B cell (primary cell): ENCODE measurements at regions not wholly inside any gene's neighbourhood (a gene's known extent, or its start where the extent isn't known, plus 50 kb on each side); places are given as distances from the start of the nearest gene placed in this dataset.
"Not testable (repeated sequence)": the region's sequence is repeated elsewhere in the genome, so short reads cannot be mapped to it uniquely, and the experiment has no call there.

ENCODE experiments used
- ATAC-seq: fragments of 200-7000 bp; cut with Tn5 transposase; one replicate; pipeline ENCODE4 v1.10.0; 2021; ENCODE audit warnings: low read depth, mild to moderate bottlenecking, moderate number of reproducible peaks, moderate library complexity
- CTCF ChIA-PET: fragments of 350-600 bp; sonication (Branson Sonifier 250); formaldehyde crosslinking; loops from one replicate; lab custom pipeline; 2021; ENCODE audit warnings: antibody characterized with exemption, inconsistent platforms; lab: Charles Lee
- POLR2A ChIA-PET: fragments of 350-600 bp; sonication (Branson Sonifier 250); formaldehyde crosslinking; loops from one replicate; lab custom pipeline; 2021; ENCODE audit warnings: antibody characterized with exemption; lab: Charles Lee
- DNase-seq: peaks from one replicate; pipeline ENCODE4 v3.0.0; 2013
- H2AFZ ChIP-seq: 2 replicates; pipeline ENCODE4 v1.6.1; 2012; ENCODE audit warnings: mild to moderate bottlenecking, low read depth, low read length; ENCODE audit not compliant: insufficient read depth, poor library complexity, severe bottlenecking
- H3K27ac ChIP-seq, 2 donors: 1 replicate in 1 of 2; 2 replicates in 1 of 2; pipeline ENCODE4 v1.5.1; 2012 to 2013; ENCODE audit warnings: low read length in 2 of 2, mild to moderate bottlenecking in 2 of 2, moderate library complexity in 1 of 2
- H3K27me3 ChIP-seq, 4 experiments: fragments of 200-600 bp in 1 of 4; sonication (generic) in 1 of 4; replicated peaks in 1 of 4; 1 replicate in 2 of 4; 2 replicates in 2 of 4; pipeline versions ENCODE4 v1.6.1 to v1.7.0; 2013 to 2016; ENCODE audit warnings: low read length in 3 of 4, mild to moderate bottlenecking in 2 of 4, mixed read lengths in 1 of 4, moderate library complexity in 1 of 4; ENCODE audit not compliant: insufficient read depth in 4 of 4, control insufficient read depth in 3 of 4; ENCODE audit errors: control extremely low read depth in 1 of 4
- H3K36me3 ChIP-seq, 2 experiments: replicated peaks in 1 of 2; 1 replicate in 1 of 2; 2 replicates in 1 of 2; pipeline versions ENCODE4 v1.6.1 to v1.7.1; 2013; ENCODE audit warnings: low read length in 1 of 2; ENCODE audit not compliant: insufficient read depth in 2 of 2, control insufficient read depth in 1 of 2; ENCODE audit errors: control extremely low read depth in 1 of 2, extremely low read depth in 1 of 2
- H3K4me1 ChIP-seq, 2 donors: fragments of 200-600 bp in 1 of 2; sonication (generic) in 1 of 2; 1 replicate in 1 of 2; 2 replicates in 1 of 2; pipeline versions ENCODE4 v1.5.1 to v1.6.1; 2013 to 2017; ENCODE audit warnings: low read length in 2 of 2; ENCODE audit not compliant: control insufficient read depth in 2 of 2, insufficient read depth in 2 of 2
- H3K4me2 ChIP-seq: replicated peaks from 2 replicates; pipeline ENCODE3; 2012; ENCODE audit warnings: mild to moderate bottlenecking, low read depth, low read length; ENCODE audit not compliant: poor library complexity, severe bottlenecking
- H3K4me3 ChIP-seq, 5 experiments: fragments of 200-600 bp in 1 of 5; sonication (generic) in 1 of 5; 1 replicate in 3 of 5; 2 replicates in 2 of 5; pipeline versions ENCODE4 v1.5.1 to v1.7.0; 2011 to 2016; ENCODE audit warnings: low read length in 4 of 5, mild to moderate bottlenecking in 4 of 5, low read depth in 2 of 5, control low read depth in 1 of 5, moderate library complexity in 1 of 5; ENCODE audit not compliant: insufficient read depth in 1 of 5; ENCODE audit errors: control extremely low read depth in 1 of 5, extremely low read depth in 1 of 5
- H3K79me2 ChIP-seq: fragments of 200-600 bp; sonication (generic); one replicate; pipeline ENCODE4 v1.6.0; 2016; ENCODE audit warnings: low read length; ENCODE audit not compliant: control insufficient read depth, insufficient read depth
- H3K9ac ChIP-seq: fragments of 200-600 bp; sonication (generic); 2 replicates; pipeline ENCODE4 v1.6.1; 2017; ENCODE audit warnings: mild to moderate bottlenecking, low read length, moderate library complexity
- H3K9me3 ChIP-seq, 3 donors: one replicate each; pipeline versions ENCODE4 v1.6.1 to v1.7.1; 2013; ENCODE audit warnings: low read length in 2 of 3; ENCODE audit not compliant: control insufficient read depth in 2 of 3, insufficient read depth in 1 of 3; ENCODE audit errors: control extremely low read depth in 1 of 3
- H4K20me1 ChIP-seq: 2 replicates; pipeline ENCODE4 v1.6.0; 2012; ENCODE audit warnings: mild to moderate bottlenecking, low read length; ENCODE audit not compliant: insufficient read depth, control insufficient read depth, poor library complexity, severe bottlenecking
- H3K27ac Mint-ChIP-seq: one replicate; pipeline ENCODE4 v1.8.0; 2021; ENCODE audit warnings: mixed read lengths
- H3K27me3 Mint-ChIP-seq: one replicate; pipeline ENCODE4 v1.8.0; 2021; ENCODE audit warnings: mixed read lengths
- H3K4me1 Mint-ChIP-seq: one replicate; pipeline ENCODE4 v1.8.0; 2021; ENCODE audit warnings: mixed read lengths
- H3K4me3 Mint-ChIP-seq: one replicate; pipeline ENCODE4 v1.8.0; 2021; ENCODE audit warnings: mixed read lengths
- H3K9me3 Mint-ChIP-seq: one replicate; pipeline ENCODE4 v1.8.0; 2022; ENCODE audit warnings: mixed read lengths; ENCODE audit not compliant: insufficient read depth
- CTCF ChIP-seq: fragments of 200-600 bp; IDR thresholded peaks from one replicate; pipeline ENCODE4 v1.8.0; 2022; ENCODE audit warnings: antibody characterized with exemption, mild to moderate bottlenecking
- EZH2 ChIP-seq: IDR thresholded peaks from 2 replicates; pipeline ENCODE4 v1.6.1; 2012; ENCODE audit warnings: borderline replicate concordance, low read depth, mild to moderate bottlenecking, moderate library complexity, low read length; ENCODE audit not compliant: insufficient read depth, poor library complexity, severe bottlenecking
- WGBS: methylation state at CpG from one replicate; pipeline ENCODE4 v1.1.5; 2013; ENCODE audit warnings: missing lambda C conversion rate; ENCODE audit not compliant: insufficient coverage; 5-methylcytosine and 5-hydroxymethylcytosine counted together
- intact Hi-C: fragments of 100-400 bp; cut with micrococcal nuclease; formaldehyde crosslinking; loops from one replicate; pipeline ENCODE4 v1.10.0; 2022

GRCh38 chr7:96781919-96782318 lies 72.3 kb upstream of the SEM1 start:
- ATAC-seq: no peak
- Histone ChIP-seq H3K4me3 (no peak overlapping the region), H3K4me2 (no peak overlapping the region), H3K27ac (no peak overlapping the region), H3K27me3 (no peaks in the 10 kb centered on the region), H2AFZ (no peak overlapping the region), H3K79me2 (no peaks in the 10 kb centered on the region), H4K20me1 (no peaks in the 10 kb centered on the region), H3K9ac (no peak overlapping the region), H3K9me3 (no peaks in the 10 kb centered on the region), H3K4me1 (no peaks in the 10 kb centered on the region), H3K36me3 (no peaks in the 10 kb centered on the region)
- TF ChIP-seq EZH2 (no peak), CTCF (no peak)
- DNase-seq: no peak
- Mint-ChIP-seq H3K27me3 (no peaks in the 10 kb centered on the region), H3K4me1 (no peaks in the 10 kb centered on the region), H3K9me3 (no peaks in the 10 kb centered on the region), H3K4me3 (no peak overlapping the region), H3K27ac (no peak overlapping the region)
- ChIA-PET CTCF (no interaction called here), POLR2A (no interaction called here)
- intact Hi-C loops: no loop called here

- H3K9ac ChIP-seq, H3K4me1 Mint-ChIP-seq, H3K27me3 ChIP-seq, H3K27me3 Mint-ChIP-seq, DNase-seq, H3K4me3 Mint-ChIP-seq, CTCF ChIA-PET, H3K4me2 ChIP-seq, H3K9me3 ChIP-seq, H3K4me1 ChIP-seq, H3K4me3 ChIP-seq, H3K36me3 ChIP-seq, ATAC-seq, H3K27ac Mint-ChIP-seq, H3K9me3 Mint-ChIP-seq, H4K20me1 ChIP-seq, H3K79me2 ChIP-seq, POLR2A ChIA-PET, H2AFZ ChIP-seq, H3K27ac ChIP-seq, intact Hi-C loops: not testable (repeated sequence)
- 90% methylated on average over 2 of the region's 7 CpGs for WGBS
Observed at GRCh38 chr7:96782686-96783298, 73.1 kb upstream of the SEM1 start.
